Activated gamma-delta T cell treated with anti-CD3 and anti-CD28 coated beads, Interleukin-2, amount 50 U/mL, for 16 hours (primary cell): ENCODE measurements at regions not wholly inside any gene's neighbourhood (a gene's known extent, or its start where the extent isn't known, plus 50 kb on each side); places are given as distances from the start of the nearest gene placed in this dataset.
A peak's percentile ranks its signal among the peaks of the same experiment; 100 is the strongest.
"Not testable (repeated sequence)": the region's sequence is repeated elsewhere in the genome, so short reads cannot be mapped to it uniquely, and the experiment has no call there.

Source experiments
- DNase-seq: peaks from one replicate; pipeline ENCODE4 v3.0.0-alpha.2; 2020; ENCODE audit warnings: low read depth

GRCh38 chr1:120465900-120466299 lies 51.1 kb downstream of the NBPF8 start:
- DNase-seq: not testable (repeated sequence)

DNA sequence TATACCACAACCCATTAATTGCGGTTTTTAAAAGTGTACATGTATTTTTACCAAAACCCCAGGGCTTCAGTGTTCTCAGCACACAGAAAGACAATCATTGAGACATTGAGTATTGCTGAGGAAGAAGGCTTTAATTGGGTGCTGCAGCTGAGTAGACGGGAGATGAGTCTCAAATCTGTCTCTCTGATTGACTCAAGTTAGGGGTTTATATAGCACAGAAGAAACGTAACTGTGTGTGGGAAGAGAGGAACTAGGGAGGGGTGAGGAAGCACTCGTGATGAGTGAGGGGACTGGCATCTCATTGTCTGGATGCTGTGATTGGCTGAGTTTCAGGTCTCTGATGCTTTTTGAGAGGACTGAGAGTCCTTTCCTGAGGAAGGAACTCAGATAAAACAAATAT lies 62.8 kb downstream of the NBPF8 start:
- not testable (repeated sequence) for DNase-seq

DNA sequence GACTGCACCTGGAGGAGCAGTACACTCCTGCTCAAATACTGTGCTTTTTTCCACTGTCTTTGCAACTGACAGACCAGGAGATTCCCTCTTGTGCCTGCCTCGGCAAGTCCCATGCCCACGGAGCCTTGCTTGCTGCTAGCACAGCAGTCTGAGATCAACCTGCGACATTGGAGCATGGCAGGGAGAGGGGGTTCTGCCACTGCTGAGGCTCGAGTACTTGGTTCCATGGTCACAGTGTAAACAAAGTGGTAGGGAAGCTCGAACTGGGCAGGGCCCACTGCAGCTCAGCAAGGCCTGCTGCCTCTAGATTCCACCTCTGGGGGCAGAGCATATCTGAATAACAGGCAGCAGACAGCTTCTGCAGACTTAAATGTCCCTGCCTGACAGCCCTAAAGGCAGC lies 63.6 kb downstream of the NBPF8 start:
- DNase-seq: not testable (repeated sequence)

- DNase-seq: not testable (repeated sequence)
Observed at GRCh38 chr1:120487542-120487941, 72.7 kb downstream of the NBPF8 start.

- not testable (repeated sequence) for DNase-seq
Observed at GRCh38 chr1:120489217-120489616, 74.4 kb downstream of the NBPF8 start.

DNA sequence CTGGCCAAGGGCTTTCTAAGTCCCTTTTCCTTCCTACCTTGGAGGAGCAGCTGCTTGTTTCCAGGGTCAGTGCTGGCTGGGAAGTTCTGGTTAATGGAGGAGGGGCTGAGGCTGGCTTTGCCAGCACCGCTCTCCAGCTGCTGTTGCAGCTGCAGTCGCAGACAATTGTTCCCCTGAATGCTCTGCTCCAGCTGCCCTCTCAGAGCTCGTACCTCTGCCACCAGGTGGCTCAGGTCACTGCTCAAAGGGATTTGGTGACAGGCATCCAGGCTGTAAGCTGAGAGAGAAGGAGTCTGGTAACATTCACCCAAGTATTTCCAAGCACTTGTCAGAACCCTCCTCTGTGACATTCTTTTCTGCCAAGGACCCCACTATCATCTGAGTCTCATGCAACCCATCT lies 82.3 kb downstream of the NBPF8 start:
- DNase-seq: not testable (repeated sequence)

GRCh38 chr1:120503284-120503683 lies 88.4 kb downstream of the NBPF8 start:
- not testable (repeated sequence) for DNase-seq

GRCh38 chr1:120506352-120506751 lies 91.5 kb downstream of the NBPF8 start:
- not testable (repeated sequence) for DNase-seq

- DNase-seq: not testable (repeated sequence)
Observed at GRCh38 chr1:120508351-120508750, 93.5 kb downstream of the NBPF8 start.

DNA sequence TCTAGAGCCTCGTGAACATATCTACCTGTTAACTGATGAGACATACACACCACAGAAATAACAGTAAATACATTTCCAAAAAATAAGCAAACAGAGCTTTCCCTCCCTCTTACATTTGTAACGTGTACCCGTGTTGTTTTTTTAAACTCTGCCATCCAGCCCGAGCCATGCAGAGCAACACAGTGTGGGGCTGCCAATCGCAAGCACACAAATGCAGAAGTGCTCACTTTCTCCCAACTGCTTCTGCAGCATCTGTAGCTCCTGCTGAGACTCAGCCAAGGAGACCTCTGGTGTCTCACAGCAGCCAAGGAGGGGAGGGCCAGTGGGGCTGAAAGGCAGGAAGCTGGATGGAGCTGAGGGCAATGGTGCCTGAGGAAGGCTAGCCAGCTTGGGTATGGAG lies 94.4 kb downstream of the NBPF8 start:
- DNase-seq: not testable (repeated sequence)

- not testable (repeated sequence) for DNase-seq
Observed at GRCh38 chr1:120513099-120513498, 98.3 kb downstream of the NBPF8 start.

DNA sequence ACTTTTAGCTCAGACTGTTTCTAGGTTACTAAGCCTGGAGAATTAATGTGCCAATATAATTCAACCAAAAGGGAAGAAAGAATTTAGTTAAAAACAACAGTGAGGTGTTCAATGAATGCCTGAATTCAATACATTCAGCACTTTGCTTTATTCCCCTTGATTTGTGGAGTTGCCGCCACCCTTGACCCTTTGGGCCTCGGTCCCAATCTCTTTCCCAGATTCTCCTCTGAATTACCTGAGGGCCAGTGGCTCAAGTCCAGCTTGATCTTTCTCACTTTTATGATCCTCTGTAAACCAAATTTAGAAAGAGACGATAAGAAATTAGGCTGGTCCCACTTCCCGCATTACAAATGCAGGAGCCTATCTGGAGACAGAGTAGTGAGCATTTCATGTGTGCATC lies 98.7 kb downstream of the NBPF8 start:
- not testable (repeated sequence) for DNase-seq

DNA sequence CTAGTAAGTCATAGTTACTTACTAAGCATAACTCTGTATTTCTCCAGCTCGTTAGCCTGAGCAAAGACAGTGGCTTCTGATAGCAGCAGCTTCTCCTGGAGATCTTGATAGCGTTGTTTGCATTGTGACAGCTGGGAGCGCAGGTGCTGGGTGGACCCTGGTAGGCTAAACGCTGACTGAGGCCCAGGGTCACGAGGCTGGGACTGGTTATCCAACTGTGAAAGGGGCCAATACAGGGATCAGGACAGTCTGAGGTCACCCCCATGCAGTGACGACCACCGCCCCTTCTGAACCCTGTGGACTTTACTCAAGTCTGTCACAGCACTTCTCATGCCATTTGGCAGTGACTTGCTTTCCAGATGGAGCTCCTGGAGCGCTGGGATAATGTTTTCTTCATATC lies 104.4 kb downstream of the NBPF8 start:
- not testable (repeated sequence) for DNase-seq

GRCh38 chr1:120524416-120524815 lies 109.6 kb downstream of the NBPF8 start:
- not testable (repeated sequence) for DNase-seq

- not testable (repeated sequence) for DNase-seq
Observed at GRCh38 chr1:120525386-120525785, 110.6 kb downstream of the NBPF8 start.

- not testable (repeated sequence) for DNase-seq
Observed at GRCh38 chr1:120529475-120530089, 114.7 kb downstream of the NBPF8 start.

- DNase-seq: not testable (repeated sequence)
Observed at GRCh38 chr1:120531455-120531854, 116.6 kb downstream of the NBPF8 start.

DNA sequence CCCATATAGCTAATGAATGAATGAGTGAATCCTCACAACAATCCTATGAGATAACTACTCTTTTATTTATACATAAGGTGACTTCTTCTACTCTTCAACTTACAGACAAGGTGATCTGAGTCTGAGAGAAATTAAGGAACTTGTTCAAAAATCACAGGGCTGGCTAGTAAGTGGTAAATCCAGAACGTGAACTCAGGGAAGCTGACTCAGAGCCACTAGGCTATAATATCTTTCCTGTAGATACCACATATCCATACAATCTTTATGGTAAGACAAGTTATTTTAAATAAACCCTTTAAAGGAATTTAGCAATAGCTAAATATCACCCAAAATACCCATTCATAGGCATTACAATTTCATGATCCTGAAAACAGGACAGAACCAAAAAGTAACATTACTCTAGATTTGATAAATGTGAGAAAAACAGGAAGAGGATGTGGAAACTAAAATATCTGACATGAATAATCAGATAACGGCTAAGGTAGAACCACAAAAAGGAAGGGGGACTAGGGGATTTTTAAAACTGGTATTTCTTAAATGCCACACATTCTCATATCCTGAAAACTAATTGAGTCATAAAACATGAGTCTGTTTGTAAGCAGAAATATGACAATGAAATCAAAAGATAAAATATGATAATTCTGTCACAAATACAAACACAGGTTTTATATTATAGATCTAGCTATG lies 119.7 kb downstream of the NBPF8 start:
- DNase-seq: not testable (repeated sequence)

- DNase-seq: not testable (repeated sequence)
Observed at GRCh38 chr1:120535052-120535451, 120.2 kb downstream of the NBPF8 start.

DNA sequence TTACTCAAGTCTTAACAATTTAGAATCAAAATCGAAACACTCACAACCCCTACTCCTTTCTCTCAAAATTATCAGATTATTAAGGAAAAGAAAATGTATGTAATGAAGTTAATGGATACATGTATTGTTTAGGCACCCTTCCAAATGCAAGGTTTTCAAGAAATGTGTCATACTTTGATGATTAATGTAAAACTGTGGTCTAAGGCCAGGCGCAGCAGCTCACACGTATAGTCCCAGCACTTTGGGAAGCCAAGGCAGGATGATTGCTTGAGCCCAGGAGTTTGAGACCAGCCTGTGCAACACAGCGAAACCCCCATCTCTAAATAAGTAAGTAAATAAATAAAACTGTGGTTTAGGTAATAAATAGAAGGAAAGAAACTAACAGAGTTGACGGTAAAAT lies 126.6 kb downstream of the NBPF8 start:
- DNase-seq: not testable (repeated sequence)

GRCh38 chr1:120542365-120542764 lies 127.5 kb downstream of the NBPF8 start:
- not testable (repeated sequence) for DNase-seq

- not testable (repeated sequence) for DNase-seq
Observed at GRCh38 chr1:120542940-120543339, 128.1 kb downstream of the NBPF8 start.

DNA sequence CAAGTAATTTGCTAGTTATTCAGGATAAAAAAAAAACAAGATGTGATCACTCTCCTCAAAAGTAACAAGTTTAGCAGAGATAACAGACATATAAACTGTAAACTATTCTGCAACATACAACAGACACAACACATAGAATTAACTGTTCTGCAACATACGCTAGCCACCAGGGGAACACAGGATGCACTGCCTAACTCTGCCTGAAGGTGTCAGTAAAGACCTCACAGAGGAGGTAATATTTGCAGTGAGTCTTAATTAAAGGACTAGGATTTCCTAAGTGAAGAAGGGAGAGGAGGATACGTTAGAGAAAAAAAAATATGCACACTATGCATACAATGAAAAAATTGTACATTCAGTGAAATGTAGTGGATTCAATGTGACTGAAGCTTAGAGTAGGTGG lies 129.6 kb downstream of the NBPF8 start:
- DNase-seq: peak; percentile 80

GRCh38 chr1:120550335-120550734 lies 135.5 kb downstream of the NBPF8 start:
- not testable (repeated sequence) for DNase-seq
